Left ventricle myocardium inferior (tissue), 1 donor: ENCODE measurements at regions not wholly inside any gene's neighbourhood (a gene's known extent, or its start where the extent isn't known, plus 50 kb on each side); places are given as distances from the start of the nearest gene placed in this dataset.
A peak's percentile ranks its signal among the peaks of the same experiment; 100 is the strongest.
"Not testable (repeated sequence)": the region's sequence is repeated elsewhere in the genome, so short reads cannot be mapped to it uniquely, and the experiment has no call there.

Source experiments
- DNase-seq: peaks from one replicate; pipeline ENCODE4 v3.0.0-alpha.2; 2020
- H3K27ac ChIP-seq: fragments of 200-600 bp; replicated peaks from 2 replicates; pipeline ENCODE4 v1.8.0; 2021
- H3K27me3 ChIP-seq: fragments of 200-600 bp; 2 replicates; pipeline ENCODE4 v1.8.0; 2021; ENCODE audit warnings: low read depth
- H3K36me3 ChIP-seq: fragments of 200-600 bp; 2 replicates; pipeline ENCODE4 v1.8.0; 2021
- H3K4me1 ChIP-seq: fragments of 200-600 bp; 2 replicates; pipeline ENCODE4 v1.8.0; 2021
- H3K4me3 ChIP-seq: fragments of 200-600 bp; 2 replicates; pipeline ENCODE4 v1.8.0; 2021; ENCODE audit warnings: mild to moderate bottlenecking, moderate library complexity
- H3K9me3 ChIP-seq: fragments of 200-600 bp; replicated peaks from 2 replicates; pipeline ENCODE4 v1.8.0; 2021
- intact Hi-C: fragments of 100-400 bp; cut with micrococcal nuclease; formaldehyde crosslinking; loops from one replicate; pipeline ENCODE4 v1.11.0; 2022
- TF ChIP-seq, protein P1 (sequence below): fragments of 200-600 bp; IDR thresholded peaks from 2 replicates; pipeline ENCODE4 v1.8.0; 2021; ENCODE audit warnings: antibody characterized with exemption, mild to moderate bottlenecking, borderline replicate concordance
- donor health status: DM: no; HTN: yes; CAD: no; lungs with severe emphysema.

DNA sequence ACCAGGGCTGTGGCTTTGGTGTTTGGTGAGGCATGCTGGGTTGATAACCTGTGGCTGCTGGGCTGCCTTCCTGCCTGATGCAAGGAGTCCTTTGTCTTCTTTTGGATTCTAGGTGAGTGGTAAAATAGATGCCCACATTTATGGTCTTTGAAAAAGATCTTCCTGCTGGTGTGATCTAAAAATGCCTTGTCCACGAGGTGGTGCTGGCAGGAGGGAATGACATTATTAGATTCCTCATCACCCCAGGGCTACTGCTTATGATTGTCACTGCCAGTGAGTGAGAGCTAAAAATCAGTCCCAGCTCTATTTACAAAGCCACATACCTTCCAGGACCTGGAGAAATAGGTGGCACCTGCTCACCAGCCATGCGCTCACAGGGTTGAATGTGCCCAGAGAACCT lies 355.5 kb upstream of the ROPN1 start:
- H3K4me1 ChIP-seq, result no peaks in the 10 kb centered on the region
- no peak for DNase-seq
- H3K36me3 ChIP-seq, result peaks cover 7% of the 10 kb centered on the region
- H3K9me3 ChIP-seq, result no peaks in the 10 kb centered on the region
- intact Hi-C loops, result no loop called here
- TF ChIP-seq, protein P1, sequence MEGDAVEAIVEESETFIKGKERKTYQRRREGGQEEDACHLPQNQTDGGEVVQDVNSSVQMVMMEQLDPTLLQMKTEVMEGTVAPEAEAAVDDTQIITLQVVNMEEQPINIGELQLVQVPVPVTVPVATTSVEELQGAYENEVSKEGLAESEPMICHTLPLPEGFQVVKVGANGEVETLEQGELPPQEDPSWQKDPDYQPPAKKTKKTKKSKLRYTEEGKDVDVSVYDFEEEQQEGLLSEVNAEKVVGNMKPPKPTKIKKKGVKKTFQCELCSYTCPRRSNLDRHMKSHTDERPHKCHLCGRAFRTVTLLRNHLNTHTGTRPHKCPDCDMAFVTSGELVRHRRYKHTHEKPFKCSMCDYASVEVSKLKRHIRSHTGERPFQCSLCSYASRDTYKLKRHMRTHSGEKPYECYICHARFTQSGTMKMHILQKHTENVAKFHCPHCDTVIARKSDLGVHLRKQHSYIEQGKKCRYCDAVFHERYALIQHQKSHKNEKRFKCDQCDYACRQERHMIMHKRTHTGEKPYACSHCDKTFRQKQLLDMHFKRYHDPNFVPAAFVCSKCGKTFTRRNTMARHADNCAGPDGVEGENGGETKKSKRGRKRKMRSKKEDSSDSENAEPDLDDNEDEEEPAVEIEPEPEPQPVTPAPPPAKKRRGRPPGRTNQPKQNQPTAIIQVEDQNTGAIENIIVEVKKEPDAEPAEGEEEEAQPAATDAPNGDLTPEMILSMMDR, result peak; percentile 29
- no peak overlapping the region for H3K27ac ChIP-seq
- no peak overlapping the region for H3K4me3 ChIP-seq
- no peaks in the 10 kb centered on the region for H3K27me3 ChIP-seq

DNA sequence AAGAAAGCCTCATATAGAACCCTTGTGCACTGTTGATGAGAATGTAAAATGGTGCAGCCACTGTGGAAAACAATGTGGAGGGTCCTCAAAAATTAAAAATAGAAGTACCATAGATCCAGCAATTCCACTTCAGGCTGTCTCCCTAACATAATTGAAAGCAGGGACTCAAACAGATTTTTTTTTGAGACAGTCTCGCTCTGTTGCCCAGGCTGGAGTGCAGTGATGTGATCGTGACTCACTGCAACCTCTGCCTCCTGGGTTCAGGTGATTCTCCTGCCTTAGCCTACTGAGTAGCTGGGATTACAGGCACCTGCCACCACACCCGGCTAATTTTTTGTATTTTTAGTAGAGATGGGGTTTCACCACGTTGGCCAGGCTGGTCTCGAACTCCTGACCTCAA lies 356.6 kb upstream of the ROPN1 start:
- H3K27ac ChIP-seq, DNase-seq, H3K27me3 ChIP-seq, H3K9me3 ChIP-seq, H3K4me1 ChIP-seq, H3K36me3 ChIP-seq, intact Hi-C loops, H3K4me3 ChIP-seq: not testable (repeated sequence)

DNA sequence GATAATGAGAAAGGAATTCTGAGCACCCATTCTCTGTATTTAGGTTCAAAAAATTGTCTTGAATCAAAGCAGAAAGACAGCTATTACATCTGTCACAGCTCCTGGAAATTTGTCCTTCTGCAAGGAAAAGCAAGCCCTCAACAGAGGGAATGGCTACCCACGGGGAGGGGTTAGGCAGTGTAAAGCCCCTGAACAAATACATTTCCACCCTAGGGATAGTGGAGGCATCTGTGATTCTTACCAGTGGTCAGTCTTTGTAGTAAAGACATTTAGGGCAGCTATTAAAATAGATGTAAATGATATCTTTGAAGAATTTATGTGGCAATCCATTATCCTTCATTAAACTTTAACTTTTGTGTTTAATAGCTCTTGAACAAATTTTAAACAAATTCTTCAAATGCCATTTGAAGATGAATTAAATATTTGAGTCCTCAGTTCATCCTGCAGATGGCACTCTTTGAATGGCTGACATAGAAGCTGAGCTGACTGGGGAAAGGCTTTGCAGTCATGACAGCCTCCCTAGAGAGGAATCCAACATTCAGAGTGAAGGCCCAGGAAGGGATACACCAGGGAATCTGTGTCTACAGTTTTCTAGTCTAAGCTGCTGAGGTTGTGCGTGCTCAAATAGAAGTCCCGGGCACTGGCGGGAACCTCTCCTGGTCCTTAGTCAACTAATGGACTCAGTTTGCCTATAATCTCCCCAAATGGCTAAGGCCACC lies 359.7 kb upstream of the ROPN1 start:
- DNase-seq, result no peak
- H3K4me3 ChIP-seq, result no peak overlapping the region
- no peaks in the 10 kb centered on the region for H3K9me3 ChIP-seq
- TF ChIP-seq, protein P1, result peak; percentile 71
- no peaks in the 10 kb centered on the region for H3K27me3 ChIP-seq
- H3K36me3 ChIP-seq, result peaks cover 7% of the 10 kb centered on the region
- intact Hi-C loops, result loop anchor here (10.0 kb wide), 1 partner anchor 203 kb away; no protein-coding TSS in a partner anchor
- H3K4me1 ChIP-seq, result no peaks in the 10 kb centered on the region
- no peak overlapping the region for H3K27ac ChIP-seq

DNA sequence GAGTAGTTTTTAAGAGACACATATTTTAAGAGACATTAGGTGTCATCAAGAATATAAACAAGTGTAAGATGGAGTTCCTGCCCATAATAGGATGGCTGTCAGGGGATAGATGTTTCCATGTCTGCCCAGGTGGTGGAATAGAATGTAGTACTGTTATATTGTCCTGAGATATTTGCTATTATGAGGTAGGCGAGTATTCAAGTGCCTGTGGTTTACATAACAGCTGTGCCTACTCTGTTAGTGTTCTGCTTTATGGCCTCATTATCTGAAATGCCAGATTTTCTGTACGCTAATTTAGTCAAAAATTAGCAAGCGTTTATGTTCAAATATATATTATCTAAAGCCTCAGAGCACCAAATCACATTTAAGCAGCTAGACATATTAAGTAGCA lies 360.2 kb upstream of the ROPN1 start:
- H3K36me3 ChIP-seq, result peaks cover 7% of the 10 kb centered on the region
- no peaks in the 10 kb centered on the region for H3K4me1 ChIP-seq
- H3K27me3 ChIP-seq, result no peaks in the 10 kb centered on the region
- no peak overlapping the region for H3K27ac ChIP-seq
- intact Hi-C loops, result loop anchor here (10.0 kb wide), 1 partner anchor 203 kb away; no protein-coding TSS in a partner anchor
- H3K4me3 ChIP-seq, result no peak overlapping the region
- no peaks in the 10 kb centered on the region for H3K9me3 ChIP-seq
- DNase-seq, result no peak
- TF ChIP-seq, protein P1, result no peak

DNA sequence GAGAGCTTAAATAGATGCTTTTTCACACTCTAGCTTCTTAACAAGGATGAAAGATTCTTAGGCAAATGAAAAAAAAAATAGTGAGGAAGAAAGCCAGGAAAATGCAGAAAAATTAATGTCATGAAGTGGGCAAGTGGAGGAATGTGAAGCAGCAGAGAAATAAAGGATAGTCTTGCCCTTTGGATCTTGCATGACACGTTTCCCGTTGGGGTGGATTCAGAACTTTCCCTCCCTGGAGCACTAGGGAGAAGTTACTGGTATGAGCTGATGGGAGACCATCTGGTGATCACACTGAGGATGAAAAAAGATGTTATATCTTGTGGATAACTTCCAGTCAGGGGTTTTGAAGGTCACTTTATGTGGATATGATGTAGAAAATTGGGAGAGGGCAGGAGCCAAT lies 361.8 kb upstream of the ROPN1 start:
- DNase-seq, result no peak
- no peaks in the 10 kb centered on the region for H3K36me3 ChIP-seq
- intact Hi-C loops, result loop anchor here (10.0 kb wide), 1 partner anchor 201 kb away; no protein-coding TSS in a partner anchor
- no peaks in the 10 kb centered on the region for H3K9me3 ChIP-seq
- H3K27ac ChIP-seq, result no peak overlapping the region
- no peaks in the 10 kb centered on the region for H3K4me1 ChIP-seq
- TF ChIP-seq, protein P1, result no peak
- no peaks in the 10 kb centered on the region for H3K27me3 ChIP-seq
- no peak overlapping the region for H3K4me3 ChIP-seq

DNA sequence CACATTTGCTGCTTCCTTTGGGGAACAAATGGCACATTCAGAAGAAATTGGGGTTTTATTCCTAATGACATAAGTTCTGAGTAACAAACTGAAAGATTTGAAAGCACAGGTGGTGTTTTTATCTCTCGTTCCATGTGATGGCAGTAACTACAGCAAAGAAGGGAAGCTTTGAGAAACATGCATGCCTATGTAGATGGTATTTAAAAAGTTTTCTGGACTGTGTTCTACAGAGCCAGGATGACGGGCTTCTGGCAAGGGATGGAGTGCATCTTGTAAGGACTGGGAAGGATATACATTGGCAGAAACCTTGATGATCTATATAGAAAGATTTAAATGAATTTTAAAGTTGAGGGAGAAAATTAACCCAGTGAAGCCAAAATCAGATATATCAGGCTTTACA lies 362.2 kb upstream of the ROPN1 start:
- no peak overlapping the region for H3K27ac ChIP-seq
- no peaks in the 10 kb centered on the region for H3K9me3 ChIP-seq
- DNase-seq, result no peak
- intact Hi-C loops, result loop anchor here (10.0 kb wide), 1 partner anchor 201 kb away; no protein-coding TSS in a partner anchor
- no peak overlapping the region for H3K4me3 ChIP-seq
- H3K27me3 ChIP-seq, result no peaks in the 10 kb centered on the region
- H3K4me1 ChIP-seq, result no peaks in the 10 kb centered on the region
- TF ChIP-seq, protein P1, result no peak
- no peaks in the 10 kb centered on the region for H3K36me3 ChIP-seq
